ENCODE measurements at regions not wholly inside any gene's neighbourhood (a gene's known extent, or its start where the extent isn't known, plus 50 kb on each side); places are given as distances from the start of the nearest gene placed in this dataset.
A peak's percentile ranks its signal among the peaks of the same experiment; 100 is the strongest.

GRCh38 chr7:121446526-121446925 is 50.4 kb upstream of the FAM3C start:
- no CpG with 5 or more reads among the region's 5 CpGs for WGBS (ENCODE audit: insufficient coverage)

More at GRCh38 chr7:121446526-121446925, 50.4 kb upstream of the FAM3C start:
- no peaks in the 10 kb centered on the region for H3K9me3 ChIP-seq (replicated peaks; ENCODE audit: control insufficient read depth, low read depth, low read length)
- no peaks in the 10 kb centered on the region for H3K27me3 ChIP-seq (ENCODE audit: control insufficient read depth, insufficient read depth, low read length)
- no peaks in the 10 kb centered on the region for H3K36me3 ChIP-seq (ENCODE audit: control insufficient read depth, insufficient read depth, low read length)
- DNase-seq: no peak
- H3K4me1 ChIP-seq (ENCODE audit: control insufficient read depth, insufficient read depth, low read length): peaks cover 6% of the 10 kb centered on the region
- H3K27ac ChIP-seq (ENCODE audit: low read length): peak overlapping the region; percentile 92
- H3K4me3 ChIP-seq (ENCODE audit: low read length): no peak overlapping the region

Data from muscle of leg (tissue), 3 donors.